ENCODE measurements at regions not wholly inside any gene's neighbourhood (a gene's known extent, or its start where the extent isn't known, plus 50 kb on each side); places are given as distances from the start of the nearest gene placed in this dataset.

DNA sequence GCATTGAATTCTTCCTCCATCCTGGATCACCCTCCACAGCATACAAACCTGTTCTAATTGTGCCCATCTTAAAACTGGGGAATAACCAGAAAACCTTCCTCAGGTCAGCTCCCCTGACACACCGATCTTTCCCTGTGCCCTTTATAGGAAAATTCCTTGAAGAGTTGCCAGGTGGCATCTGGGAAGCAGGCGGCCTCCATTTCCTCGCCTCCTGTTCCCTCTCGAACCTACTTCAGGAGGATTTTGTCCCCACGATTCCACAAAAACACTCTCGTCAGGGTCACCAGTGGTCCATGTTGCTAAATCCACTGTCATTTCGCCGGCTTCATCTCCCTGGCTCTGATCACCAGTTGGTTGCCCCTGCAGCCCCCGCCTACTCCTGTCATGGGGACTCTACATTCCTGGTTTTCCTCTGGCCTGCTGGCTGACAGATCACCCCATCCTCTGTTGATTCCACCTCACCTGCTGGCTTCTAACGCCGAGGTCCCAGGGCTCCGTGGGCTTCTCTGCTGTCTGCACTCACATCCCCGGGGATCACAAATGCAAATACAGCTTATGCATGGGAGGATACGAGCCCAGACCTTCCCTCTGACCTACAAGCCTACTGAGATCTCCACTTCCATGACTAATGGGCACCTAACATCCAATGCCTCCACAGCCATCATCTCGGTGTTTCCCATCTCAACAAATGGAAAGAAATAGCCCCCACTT lies 92.5 kb upstream of the PRDM11 start:
- H3K27me3 ChIP-seq (ENCODE audit: control insufficient read depth, insufficient read depth, low read length), result peaks cover 3% of the 10 kb centered on the region
- H3K4me3 ChIP-seq (ENCODE audit: low read depth, low read length), result no peak overlapping the region
- DNase-seq (ENCODE audit: low read depth), result no peak
- no peaks in the 10 kb centered on the region for H3K36me3 ChIP-seq (ENCODE audit: control insufficient read depth, insufficient read depth, low read length)
- TF ChIP-seq, protein P1, sequence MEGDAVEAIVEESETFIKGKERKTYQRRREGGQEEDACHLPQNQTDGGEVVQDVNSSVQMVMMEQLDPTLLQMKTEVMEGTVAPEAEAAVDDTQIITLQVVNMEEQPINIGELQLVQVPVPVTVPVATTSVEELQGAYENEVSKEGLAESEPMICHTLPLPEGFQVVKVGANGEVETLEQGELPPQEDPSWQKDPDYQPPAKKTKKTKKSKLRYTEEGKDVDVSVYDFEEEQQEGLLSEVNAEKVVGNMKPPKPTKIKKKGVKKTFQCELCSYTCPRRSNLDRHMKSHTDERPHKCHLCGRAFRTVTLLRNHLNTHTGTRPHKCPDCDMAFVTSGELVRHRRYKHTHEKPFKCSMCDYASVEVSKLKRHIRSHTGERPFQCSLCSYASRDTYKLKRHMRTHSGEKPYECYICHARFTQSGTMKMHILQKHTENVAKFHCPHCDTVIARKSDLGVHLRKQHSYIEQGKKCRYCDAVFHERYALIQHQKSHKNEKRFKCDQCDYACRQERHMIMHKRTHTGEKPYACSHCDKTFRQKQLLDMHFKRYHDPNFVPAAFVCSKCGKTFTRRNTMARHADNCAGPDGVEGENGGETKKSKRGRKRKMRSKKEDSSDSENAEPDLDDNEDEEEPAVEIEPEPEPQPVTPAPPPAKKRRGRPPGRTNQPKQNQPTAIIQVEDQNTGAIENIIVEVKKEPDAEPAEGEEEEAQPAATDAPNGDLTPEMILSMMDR (IDR thresholded peaks at IDR 0.05; ENCODE audit: insufficient read depth, low read length, poor library complexity, severe bottlenecking), result no peak

DNA sequence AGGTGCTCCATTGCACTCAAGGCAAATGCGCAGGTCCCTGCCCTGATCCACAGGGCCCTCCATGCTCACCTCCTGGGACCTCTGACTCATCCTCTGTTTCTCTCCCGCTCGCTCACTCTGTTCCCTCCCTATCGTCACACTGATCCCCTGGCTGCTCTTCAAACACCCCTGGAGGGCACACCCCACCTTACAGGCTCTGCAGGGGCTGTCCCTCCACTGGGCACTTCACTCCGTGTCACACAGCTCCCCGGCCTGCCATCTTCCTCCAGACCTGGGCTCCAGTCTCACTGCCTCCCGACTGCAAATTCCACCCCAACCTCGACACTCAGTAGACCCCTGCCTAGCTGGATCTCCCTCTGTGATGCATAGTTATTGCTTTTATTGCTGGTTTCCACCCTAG lies 91.5 kb upstream of the PRDM11 start:
- peaks cover 3% of the 10 kb centered on the region for H3K27me3 ChIP-seq (ENCODE audit: control insufficient read depth, insufficient read depth, low read length)
- H3K36me3 ChIP-seq (ENCODE audit: control insufficient read depth, insufficient read depth, low read length), result no peaks in the 10 kb centered on the region
- TF ChIP-seq, protein P1 (IDR thresholded peaks at IDR 0.05; ENCODE audit: insufficient read depth, low read length, poor library complexity, severe bottlenecking), result no peak
- DNase-seq (ENCODE audit: low read depth), result no peak
- H3K4me3 ChIP-seq (ENCODE audit: low read depth, low read length), result no peak overlapping the region

DNA sequence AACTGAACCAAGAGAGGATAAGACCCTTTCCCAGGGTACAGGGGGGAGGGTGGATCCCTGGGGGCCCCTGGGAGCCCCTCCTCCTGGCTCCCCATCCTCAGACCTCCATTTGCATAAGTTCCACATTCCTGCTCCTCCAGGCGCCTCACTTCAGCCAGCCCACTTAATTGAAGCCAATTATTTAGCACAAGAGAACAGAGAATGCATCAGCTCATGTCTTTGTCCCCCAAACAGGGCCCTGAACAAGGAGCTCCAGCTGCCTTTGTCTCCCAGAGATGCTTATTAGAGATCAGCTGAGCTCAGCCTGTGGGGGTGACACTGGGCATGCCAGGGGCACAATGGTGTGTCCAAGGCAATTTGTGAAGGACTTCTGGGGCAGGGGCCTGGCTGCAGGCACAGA lies 89.9 kb upstream of the PRDM11 start:
- DNase-seq (ENCODE audit: low read depth), result no peak
- H3K4me3 ChIP-seq (ENCODE audit: low read depth, low read length), result no peak overlapping the region
- TF ChIP-seq, protein P1 (IDR thresholded peaks at IDR 0.05; ENCODE audit: insufficient read depth, low read length, poor library complexity, severe bottlenecking), result no peak
- no peaks in the 10 kb centered on the region for H3K36me3 ChIP-seq (ENCODE audit: control insufficient read depth, insufficient read depth, low read length)
- H3K27me3 ChIP-seq (ENCODE audit: control insufficient read depth, insufficient read depth, low read length), result peaks cover 3% of the 10 kb centered on the region

DNA sequence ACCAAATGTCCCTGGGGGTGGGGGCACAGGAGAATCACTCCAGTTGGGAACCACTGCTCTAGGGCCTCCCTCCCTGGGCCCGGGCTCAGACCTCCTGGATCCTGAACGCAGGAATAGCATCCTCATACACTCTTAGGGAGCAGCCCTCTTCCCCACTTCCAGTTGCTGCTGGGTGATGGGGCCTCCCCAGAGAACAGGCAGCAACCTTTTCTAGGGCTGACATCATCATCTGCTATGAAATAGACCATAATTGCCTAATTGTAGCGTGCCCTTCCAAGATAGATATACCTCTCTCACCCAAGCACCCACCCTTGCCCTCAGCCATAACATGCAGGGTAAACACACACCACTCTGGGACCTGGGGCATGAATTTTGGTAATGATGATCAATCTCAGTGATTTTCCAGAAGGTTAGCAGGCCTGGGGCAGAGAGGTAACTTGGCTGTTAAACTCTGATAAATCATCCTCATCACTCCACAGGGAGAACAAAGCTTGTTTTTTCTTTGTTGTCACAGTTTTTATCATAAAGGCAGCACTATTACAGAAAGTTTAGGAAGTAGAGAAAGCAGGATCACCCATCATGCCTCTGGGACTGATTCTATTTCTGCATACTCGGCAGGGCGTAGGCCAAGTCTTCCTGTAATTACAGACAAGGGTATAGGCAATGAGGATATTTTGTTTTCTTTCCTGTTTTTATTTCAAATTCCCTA lies 88.3 kb upstream of the PRDM11 start:
- peaks cover 3% of the 10 kb centered on the region for H3K27me3 ChIP-seq (ENCODE audit: control insufficient read depth, insufficient read depth, low read length)
- DNase-seq (ENCODE audit: low read depth), result no peak
- no peak overlapping the region for H3K4me3 ChIP-seq (ENCODE audit: low read depth, low read length)
- TF ChIP-seq, protein P1 (IDR thresholded peaks at IDR 0.05; ENCODE audit: insufficient read depth, low read length, poor library complexity, severe bottlenecking), result no peak
- H3K36me3 ChIP-seq (ENCODE audit: control insufficient read depth, insufficient read depth, low read length), result no peaks in the 10 kb centered on the region

DNA sequence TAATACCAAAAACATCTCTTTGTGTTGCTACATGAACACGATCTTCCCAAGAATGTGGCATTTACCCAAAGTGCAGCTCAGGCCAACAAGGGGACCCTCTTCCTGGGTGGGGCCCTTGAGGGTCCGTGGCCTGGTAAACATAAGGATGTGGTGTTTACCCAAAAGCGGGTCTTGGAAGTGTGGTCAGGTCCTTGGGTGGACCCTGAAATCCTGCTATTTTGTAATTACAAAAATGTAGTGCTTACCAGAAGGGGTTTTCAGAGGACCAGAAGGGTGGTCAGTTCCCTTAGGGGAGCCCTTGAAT lies 87.8 kb upstream of the PRDM11 start:
- TF ChIP-seq, protein P1 (IDR thresholded peaks at IDR 0.05; ENCODE audit: insufficient read depth, low read length, poor library complexity, severe bottlenecking), result no peak
- H3K36me3 ChIP-seq (ENCODE audit: control insufficient read depth, insufficient read depth, low read length), result no peaks in the 10 kb centered on the region

DNA sequence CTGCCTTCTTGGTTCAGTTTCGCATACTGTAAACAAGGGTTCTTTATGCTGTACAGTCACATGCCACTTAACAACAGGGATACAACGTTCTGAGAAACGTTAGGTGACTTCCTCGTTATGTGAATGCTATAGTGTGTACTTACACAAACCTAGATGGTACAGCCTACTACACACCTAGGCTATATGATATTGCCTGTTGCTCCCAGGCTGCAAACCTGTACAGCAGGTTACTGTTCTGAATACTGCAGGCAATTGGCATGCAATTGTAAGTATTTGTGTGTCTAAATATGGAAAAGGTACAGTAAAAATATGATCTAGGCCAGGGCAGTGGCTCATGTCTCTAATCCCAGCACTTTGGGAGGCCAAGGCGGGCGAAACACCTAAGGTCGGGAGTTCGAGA lies 85.7 kb upstream of the PRDM11 start:
- Histone ChIP-seq H3K27me3 (ENCODE audit: control insufficient read depth, insufficient read depth, low read length) (peaks cover 6% of the 10 kb centered on the region), H3K36me3 (ENCODE audit: control insufficient read depth, insufficient read depth, low read length) (no peaks in the 10 kb centered on the region), H3K4me3 (ENCODE audit: low read depth, low read length) (no peak overlapping the region)
- TF ChIP-seq, protein P1 (IDR thresholded peaks at IDR 0.05; ENCODE audit: insufficient read depth, low read length, poor library complexity, severe bottlenecking), result no peak
- DNase-seq (ENCODE audit: low read depth), result no peak

More for the DNA sequence above, 87.8 kb upstream of the PRDM11 start:
- Histone ChIP-seq H3K4me3 (ENCODE audit: low read depth, low read length) (no peak overlapping the region), H3K27me3 (ENCODE audit: control insufficient read depth, insufficient read depth, low read length) (peaks cover 3% of the 10 kb centered on the region)
- DNase-seq (ENCODE audit: low read depth), result no peak

Data from kidney epithelial cell (primary cell).